Liver (tissue), 3 donors: ENCODE measurements at regions not wholly inside any gene's neighbourhood (a gene's known extent, or its start where the extent isn't known, plus 50 kb on each side); places are given as distances from the start of the nearest gene placed in this dataset.

ENCODE experiments used
- CTCF ChIP-seq: fragments of 150-350 bp; IDR thresholded peaks from 2 replicates; pipeline ENCODE4 v1.5.1; 2017; ENCODE audit warnings: improper control_type of control experiment, low read depth, low read length; ENCODE audit not compliant: missing input control
- FOXA1 ChIP-seq: IDR thresholded peaks from 2 replicates; pipeline ENCODE4 v1.6.1; 2016; ENCODE audit warnings: antibody characterized with exemption
- GABPA ChIP-seq, 2 donors: IDR thresholded peaks in 1 of 2; conservative IDR thresholded peaks in 1 of 2; 2 replicates each; pipeline ENCODE4 v1.6.1; 2016; ENCODE audit warnings: antibody characterized with exemption in 2 of 2, mild to moderate bottlenecking in 1 of 2, moderate library complexity in 1 of 2
- RAD21 ChIP-seq, 2 donors: IDR thresholded peaks; 2 replicates each; pipeline ENCODE4 v1.6.1; 2016; ENCODE audit warnings: antibody characterized with exemption in 2 of 2, mild to moderate bottlenecking in 2 of 2
- REST ChIP-seq: IDR thresholded peaks from 2 replicates; pipeline ENCODE4 v1.6.1; 2016; ENCODE audit warnings: antibody characterized with exemption, mild to moderate bottlenecking
- RXRA ChIP-seq, 2 donors: IDR thresholded peaks; 2 replicates each; pipeline ENCODE4 v1.6.1; 2017 to 2018; ENCODE audit warnings: antibody characterized with exemption in 2 of 2, mild to moderate bottlenecking in 1 of 2
- SP1 ChIP-seq: IDR thresholded peaks from 2 replicates; pipeline ENCODE4 v1.6.1; 2018; ENCODE audit warnings: antibody characterized with exemption, mild to moderate bottlenecking
- TAF1 ChIP-seq: conservative IDR thresholded peaks from 2 replicates; pipeline ENCODE4 v1.6.1; 2016; ENCODE audit warnings: antibody characterized with exemption, mild to moderate bottlenecking
- YY1 ChIP-seq: IDR thresholded peaks from 2 replicates; pipeline ENCODE4 v1.6.1; 2016; ENCODE audit warnings: antibody characterized with exemption, mild to moderate bottlenecking
- TF ChIP-seq, protein P1 (sequence below): IDR thresholded peaks from 2 replicates; pipeline ENCODE4 v1.6.1; 2016; ENCODE audit warnings: antibody characterized with exemption
- donor health status: healthy.
- donor health status: healthy.

DNA sequence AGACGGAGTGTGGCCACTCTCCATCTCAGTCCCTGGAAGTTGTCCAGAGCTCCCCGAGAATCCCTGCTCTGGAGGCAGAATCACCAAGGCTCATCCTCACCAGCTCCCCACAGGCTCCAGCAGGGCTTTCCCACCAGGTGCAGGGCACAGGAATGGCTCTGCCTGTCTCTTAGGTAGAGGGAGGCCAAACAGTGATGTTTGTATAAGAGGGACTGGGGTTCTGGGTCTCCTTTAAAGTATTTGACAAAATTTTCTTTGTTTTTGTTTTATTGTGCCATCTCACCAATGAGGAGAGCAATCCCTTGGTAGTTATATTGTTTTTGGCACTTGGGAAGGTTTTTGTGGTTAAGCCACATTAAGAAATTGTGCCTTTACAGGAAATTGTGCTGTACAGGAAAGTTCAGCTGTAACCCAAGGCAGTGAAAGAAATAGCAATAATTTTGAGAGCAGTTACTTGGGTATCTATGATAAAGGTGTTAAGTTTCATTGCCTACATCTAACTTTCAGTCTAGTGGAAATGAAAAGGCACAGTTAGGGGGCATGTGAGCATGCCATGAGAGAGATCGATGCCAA lies 219.3 kb upstream of the PRSS58 start:
- TF ChIP-seq TAF1 (no peak), CTCF (no peak), RAD21 (IDR thresholded peaks at IDR 0.05) (no peak), GABPA (IDR thresholded peaks at IDR 0.05 in 1 of 2, conservative IDR thresholded peaks at IDR 0.05 in 1 of 2) (no peak), YY1 (no peak), SP1 (no peak), REST (no peak), FOXA1 (no peak), RXRA (IDR thresholded peaks at IDR 0.05) (no peak)
- TF ChIP-seq, protein P1, sequence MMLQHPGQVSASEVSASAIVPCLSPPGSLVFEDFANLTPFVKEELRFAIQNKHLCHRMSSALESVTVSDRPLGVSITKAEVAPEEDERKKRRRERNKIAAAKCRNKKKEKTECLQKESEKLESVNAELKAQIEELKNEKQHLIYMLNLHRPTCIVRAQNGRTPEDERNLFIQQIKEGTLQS, result no peak
